ENCODE measurements at regions not wholly inside any gene's neighbourhood (a gene's known extent, or its start where the extent isn't known, plus 50 kb on each side); places are given as distances from the start of the nearest gene placed in this dataset.

DNA sequence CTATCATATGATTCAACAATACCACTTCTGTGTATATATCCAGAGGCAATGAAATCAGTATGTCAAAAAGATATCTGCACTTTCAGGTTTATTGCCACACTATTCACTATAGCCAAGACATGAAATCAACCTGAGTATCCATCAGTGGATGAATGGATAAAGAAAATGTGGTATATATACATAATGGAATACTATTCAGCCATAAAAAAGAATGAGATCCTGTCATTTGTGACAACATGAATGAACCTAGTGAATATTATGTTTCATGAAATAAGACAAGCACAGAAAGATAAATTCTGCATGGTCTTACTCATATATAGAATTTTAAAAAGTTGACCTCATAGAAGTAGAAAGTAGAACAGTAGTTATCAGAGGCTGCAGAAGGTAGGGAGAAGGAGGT, 281.1 kb downstream of the BAMBI start:
- DNase-seq, result no peak

DNA sequence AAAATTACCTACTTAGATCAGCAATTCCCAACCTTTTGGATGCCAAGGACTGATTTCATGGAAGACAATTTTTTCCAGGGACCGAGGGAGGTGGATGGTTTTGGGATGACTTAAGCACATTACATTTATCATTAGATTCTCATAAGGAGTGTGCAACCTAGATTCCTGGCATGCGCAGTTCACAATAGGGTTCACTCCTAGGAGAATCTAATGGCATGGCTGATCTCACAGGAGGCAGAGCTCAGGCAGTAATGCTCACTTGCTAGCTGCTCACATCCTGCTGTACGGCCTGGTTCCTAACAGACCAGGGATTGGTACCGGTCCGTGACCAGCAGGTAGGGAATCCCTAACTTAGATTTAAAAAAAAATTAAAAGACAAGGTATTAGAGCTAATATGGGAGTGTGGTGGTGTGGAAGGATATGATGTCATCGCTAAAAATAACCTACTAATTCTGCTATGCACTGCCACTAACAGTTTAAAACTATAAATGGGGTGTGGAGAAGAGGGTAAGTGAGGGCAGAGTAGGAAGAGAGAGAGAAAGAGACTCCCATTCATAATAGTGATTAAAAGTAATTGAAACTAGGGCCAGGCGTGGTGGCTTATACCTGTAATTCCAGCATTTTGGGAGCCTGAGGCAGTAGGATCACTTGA, 282.7 kb downstream of the BAMBI start:
- DNase-seq, result no peak

DNA sequence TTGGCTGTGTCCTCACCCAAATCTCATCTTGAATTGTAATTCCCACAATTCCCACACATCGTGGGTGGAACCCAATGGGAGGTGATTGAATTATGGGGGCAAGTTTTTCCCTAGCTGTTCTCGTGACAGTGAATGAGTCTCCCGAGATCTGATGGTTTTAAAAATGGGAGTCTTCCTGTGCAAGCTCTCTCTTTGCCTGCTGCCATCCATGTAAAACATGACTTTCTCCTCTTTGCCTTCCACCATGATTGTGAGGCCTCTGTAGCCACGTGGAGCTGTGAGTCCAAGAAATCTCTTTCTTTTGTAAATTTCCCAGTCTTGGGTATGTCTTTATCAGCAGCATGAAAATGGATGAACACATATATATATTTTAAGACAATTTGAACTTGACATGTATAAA, 285.4 kb downstream of the BAMBI start:
- no peak for DNase-seq

DNA sequence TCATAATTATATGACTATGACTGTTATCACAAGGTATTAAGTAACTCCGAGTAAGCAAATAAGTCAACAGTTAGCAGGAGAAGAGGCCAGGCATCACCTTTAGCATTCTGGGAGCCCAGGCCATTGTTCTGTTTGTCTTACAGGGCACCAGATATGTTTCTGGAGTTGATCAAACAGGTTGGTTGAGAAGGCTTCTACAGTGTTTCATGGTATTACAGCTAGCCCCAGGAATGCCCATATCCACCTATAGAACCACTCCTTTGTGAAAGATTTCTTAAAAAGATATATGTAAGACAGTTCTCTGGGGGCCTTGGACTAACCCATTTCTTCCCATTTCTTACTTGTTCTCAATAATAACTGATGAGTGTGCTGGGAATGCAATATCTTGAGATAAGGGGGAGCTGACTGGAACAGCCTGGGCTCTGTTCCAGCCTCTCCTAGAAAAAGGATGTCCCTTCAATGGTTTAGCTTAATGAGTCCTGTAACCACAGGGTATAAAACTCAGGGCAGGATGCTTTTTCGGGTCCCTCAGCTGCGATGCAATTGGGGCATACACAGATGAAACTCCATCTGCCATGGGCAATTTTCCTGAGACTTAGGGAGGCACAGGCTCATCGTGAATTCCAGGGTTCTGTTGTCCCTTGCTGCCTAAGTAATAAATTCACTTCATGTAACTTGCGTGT, 286.4 kb downstream of the BAMBI start:
- DNase-seq, result no peak

DNA sequence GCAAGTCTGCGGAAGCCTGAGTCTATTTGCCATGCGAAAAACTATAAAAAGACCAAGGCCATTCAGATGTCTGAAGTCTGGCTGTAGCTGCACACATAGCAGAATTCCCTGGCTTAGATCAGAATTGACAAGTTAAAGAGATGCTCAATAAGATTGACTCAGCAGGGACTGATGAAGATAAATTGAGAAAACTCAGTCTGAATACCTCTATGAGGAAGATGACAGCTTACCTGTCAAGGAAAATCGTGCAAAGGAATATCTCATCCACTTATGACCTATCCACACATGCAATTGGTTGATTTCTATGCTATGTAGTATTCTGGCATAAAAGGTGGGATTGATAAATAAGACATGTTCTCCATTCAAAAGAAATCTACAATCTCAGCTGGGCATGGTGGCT, 288.6 kb downstream of the BAMBI start:
- DNase-seq, result no peak

DNA sequence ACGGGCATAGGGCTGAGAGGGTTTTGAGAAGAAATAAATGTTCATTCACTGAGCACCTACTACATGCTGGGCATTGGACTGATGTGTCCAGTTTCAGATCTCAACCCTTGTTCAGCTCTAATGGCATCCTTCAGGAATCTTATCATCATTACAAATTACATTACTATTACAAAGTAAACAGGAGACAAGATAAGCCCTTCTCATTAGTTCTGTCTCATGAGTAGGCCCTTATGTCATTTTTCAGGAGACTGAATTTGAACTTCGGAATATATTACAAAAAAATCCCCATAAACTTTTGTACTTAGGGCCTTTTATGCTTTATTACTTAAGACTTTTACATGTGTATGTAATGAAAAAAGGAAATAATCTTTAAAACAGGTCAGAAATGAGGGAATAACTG, 289.7 kb downstream of the BAMBI start:
- DNase-seq, result no peak

DNA sequence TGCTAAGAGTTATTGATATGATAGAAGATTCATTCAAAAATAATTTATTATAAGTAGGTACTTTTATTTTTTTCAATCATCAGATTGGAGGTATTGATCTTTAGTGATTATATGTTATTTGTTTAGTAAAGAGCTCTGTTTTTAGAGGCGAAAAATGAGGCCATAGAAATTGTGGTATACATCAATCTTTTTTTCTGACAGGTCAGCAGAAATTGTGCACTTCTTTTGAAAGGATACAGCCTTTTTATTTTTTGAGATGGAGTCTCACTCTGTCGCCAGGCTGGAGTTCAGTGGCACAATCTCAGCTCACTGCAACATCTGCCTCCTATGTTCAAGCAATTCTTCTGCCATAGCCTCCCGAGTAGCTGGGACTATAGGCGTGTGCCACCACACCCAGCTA, 292.1 kb downstream of the BAMBI start:
- DNase-seq, result no peak

DNA sequence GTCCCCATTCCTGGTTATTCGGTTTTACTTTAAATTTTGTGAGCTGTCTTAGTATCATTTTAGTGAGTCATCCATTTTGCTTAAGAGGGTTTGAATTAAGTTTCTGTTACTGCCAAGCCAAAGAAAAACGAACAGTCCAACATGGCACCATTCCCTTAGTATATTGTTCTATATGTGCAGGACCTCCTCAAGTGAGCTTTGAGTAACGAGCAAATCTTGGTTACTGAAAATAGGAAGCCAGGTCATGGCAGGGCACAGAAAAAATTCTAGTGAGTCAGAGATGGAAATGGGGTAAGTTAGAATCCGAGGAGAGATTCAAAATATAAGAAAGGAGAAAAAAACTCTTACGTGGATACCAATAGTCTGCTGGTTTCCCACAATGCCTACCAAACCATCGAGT, 292.9 kb downstream of the BAMBI start:
- DNase-seq, result no peak

DNA sequence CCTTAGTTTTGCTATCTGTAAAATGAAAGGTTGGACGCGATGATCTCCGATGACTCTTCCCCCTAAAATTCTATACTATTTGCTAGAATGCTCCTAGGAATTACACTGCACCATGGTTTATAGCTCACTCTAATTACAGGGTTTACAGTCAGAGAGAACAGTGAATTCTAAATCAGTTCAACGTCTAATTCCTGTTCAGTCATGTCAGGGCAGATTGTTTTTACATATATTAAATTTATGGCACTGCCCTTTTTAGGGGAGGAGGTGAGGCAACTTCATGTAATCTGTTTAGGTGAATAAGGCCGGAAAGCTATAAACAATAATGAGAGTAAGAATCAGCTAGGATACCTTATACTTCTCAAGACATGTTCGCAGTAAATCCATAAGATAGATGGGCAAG, 293.9 kb downstream of the BAMBI start:
- no peak for DNase-seq

DNA sequence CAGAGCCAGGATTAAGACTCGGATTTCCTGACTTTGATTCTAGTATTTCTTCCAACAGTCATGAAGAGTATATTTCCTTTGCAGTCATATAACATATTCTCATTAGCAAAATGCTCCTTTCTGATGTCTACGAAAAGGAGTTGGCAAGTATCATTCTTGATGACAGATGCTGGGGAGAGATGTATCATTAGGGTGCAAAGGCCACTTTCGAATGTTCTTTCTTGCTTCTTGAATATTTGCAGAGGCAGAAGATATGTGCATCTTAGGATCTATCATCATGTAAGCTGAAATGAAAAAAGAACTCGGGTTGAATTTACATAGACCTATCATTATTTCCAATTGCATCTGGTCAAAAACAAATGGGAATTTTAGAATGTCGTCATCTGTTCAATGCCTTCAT, 294.4 kb downstream of the BAMBI start:
- no peak for DNase-seq

DNA sequence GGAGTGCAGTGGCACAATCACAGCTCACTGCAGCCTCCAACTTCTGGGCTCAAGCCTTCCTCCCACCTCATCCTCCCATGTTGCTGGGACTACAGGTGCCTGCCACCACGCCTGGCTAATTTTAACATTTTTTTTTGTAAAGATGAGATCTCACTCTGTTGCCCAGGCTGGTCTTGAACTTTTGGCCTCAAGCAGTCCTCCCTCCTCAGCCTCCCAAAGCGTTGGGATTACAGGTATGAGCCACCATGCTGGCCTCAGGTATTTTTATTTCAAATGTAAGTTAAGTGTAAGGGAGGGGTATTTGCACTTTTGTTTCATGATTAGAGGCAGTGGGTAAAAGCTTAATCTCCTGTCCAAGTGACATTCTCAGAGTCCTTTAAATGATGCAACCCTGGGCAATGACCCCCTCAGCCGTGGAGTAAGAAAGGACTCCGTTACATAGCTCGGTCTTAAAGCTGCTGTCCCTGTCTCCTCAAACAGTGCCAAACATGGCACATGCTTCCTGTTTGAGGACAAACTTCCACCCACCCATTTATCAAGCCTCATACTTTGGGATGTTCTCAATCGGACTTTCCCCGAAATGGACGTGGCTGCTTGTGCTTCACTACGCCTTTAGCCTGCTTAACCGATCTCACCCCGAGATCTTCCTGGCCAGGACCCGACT, 296.1 kb downstream of the BAMBI start:
- no peak for DNase-seq

DNA sequence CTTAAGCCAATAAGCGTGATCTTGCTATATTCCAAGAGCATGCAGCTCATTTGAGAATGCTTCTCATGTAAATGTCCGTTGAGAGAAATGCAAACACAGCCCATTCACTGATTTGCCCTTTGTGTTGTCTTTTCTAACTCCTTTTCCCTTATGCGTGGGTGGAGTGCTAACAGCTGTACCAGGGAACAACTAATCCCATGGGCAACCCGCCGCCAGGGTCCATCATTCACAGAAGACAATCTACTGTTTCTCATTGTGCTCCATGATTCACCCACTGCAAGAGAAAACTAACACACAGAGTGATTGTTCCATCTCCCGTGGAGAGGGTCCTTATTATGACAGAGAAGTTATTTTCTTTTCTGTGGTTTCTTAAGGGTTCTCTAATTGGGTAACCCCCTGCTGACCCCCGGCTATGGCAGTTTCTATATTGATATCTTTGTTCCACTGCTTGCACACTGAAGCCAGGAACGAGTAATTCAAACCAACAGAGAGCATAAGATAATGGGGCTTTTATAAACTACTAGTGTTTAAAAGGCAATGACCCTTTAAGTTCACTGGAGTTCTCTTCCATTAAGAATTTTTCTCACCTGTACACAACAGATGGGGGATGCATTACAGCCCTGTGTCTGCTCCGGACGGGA, 298.7 kb downstream of the BAMBI start:
- DNase-seq, result peak in 10 of 56 donors; percentile 1 to 26 (median 7)

DNA sequence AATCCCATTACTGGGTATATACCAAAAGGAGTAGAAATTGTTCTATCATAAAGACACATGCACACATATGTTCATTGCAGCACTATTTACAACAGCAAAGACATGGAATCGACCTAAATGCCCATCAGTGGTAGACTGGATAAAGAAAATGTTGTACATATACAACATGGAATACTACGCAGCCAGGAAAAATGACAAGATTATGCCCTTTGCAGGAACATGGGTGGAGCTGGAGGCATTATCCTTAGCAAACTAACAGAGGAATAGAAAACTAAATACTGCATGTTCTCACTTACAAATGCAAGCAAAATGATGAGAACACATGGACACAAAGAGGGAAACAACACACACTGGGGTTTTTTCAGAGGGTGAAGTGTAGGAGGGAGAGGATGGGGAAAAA, 300.2 kb downstream of the BAMBI start:
- DNase-seq, result no peak

DNA sequence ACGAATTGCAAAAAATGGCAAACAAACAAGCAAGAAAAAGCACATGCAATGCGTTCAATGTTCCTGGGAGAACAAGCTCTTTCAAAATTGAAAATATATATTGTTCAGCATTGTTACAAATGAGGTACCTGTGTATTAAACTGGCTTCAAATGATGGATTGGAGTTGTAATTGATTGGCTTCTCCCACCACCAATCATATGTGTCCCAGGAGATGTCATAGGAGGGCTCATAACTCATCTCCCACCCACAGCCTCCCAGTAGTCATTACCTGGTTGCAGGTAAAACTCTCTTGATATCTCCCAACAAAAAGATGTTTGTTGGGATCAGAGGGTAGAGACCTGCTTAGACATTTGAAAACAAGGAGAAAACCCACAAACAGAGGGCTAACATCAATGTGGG, 302.9 kb downstream of the BAMBI start:
- no peak for DNase-seq

DNA sequence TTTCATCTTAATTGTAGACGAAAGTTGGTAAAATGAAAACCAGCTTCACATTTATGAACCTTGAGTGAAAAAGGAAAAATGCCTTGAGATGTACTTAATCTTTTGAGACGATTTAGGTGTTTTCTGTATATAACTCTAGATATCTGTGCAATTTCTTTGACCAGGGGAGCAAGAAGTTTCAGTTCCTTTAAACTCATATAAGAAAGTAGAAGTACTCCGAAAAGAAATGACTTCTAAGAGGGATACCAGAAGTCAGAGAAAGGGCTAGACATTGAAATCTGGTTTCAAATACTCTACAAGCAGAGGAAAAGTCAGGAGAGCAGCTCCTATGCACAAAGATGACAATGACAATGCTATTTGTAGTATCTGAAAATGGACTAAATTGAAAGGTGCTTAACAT, 303.7 kb downstream of the BAMBI start:
- DNase-seq, result no peak

DNA sequence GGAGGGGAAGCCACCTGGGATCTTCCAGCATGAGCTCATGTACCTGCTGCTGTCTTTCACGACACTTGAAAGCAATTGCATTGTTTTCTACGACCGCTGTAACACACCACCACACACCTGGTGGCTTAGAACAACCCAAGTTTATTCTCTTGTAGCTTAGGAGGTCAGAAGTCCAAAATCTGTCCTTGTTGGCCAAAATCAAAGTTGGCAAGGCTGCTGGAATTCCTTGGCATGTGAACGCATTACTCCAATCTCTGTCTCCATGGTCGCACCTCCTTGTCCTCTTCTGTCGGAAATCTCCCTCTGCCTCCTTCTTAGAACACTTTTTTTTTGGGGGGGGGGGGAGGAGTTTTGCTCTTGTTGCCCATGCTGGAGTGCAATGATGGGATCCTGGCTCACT, 305.7 kb downstream of the BAMBI start:
- no peak for DNase-seq

DNA sequence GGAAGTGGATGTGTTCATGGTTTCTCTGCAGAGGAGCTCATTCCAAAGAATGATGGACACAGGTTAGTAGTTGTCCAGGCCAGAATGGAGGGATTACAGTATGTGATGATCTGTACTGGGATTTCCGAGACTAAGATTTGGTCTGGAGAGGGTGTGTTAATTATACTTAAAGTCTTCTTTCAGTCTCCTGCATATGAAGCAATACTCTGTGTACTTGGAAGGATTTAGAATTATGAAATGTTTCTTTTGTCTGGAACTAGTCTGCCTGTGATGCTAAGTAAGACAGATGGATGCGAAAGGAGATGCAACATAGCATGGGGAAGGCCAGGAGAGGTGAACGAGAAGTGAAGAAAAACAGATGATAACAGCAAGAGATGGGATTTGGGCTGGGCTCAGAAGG, 305.1 kb upstream of the LYZL1 start:
- DNase-seq, result no peak

DNA sequence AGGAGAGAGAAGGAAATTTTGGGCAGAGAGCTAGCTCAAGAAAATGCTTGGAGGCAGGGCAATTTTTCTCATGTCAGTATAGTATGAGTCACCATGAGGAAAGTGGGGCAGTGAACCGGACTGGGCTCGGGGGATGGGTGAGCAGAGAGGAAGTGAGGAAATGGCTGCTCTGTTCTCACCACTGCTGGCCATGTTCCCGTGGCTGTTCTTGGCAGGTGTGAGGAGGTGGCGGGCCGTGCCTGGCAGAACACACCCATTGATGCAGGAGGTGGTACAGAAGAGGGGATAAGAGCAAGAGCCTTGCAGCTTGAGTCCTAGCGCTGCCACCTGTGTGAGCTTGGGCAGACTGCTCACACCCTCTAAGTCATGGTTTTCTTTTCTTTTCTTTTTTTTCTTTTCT, 304.4 kb upstream of the LYZL1 start:
- DNase-seq, result peak in 16 of 56 donors; percentile 1 to 68 (median 20)

DNA sequence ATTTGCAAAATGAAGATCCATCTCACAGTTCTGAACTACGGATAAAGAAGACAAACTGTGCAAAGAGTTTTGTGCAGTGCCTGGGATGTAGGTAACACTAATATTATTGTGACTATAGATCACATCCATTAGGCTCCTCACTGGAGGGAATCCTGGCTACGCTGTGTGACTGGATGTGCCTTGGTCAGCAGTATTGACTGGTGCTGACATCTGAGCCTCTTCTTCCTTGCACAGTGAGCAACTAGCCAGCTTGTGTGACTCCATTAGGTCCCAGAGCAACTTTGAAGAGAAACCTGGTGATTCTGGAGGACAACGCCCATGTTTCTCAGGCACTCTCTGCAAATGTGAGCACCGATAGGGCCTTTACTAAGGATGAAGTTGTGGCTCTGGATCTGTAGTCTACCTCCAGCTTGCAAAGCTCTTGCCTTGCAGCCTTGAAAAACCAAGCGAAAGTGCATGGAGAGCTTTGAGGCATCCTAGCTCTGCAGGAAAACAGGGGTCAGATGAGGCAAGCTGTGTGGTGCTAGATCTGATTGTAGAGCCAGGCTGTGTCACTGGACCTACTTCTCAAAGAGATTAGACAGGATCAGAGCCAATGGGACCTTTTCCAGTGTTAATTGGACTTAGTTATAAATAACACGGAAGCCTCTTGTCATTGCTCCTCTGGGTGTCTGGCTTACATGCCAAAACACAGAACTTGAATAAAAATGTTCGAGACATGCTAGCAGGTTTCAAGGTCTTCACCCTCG, 303.6 kb upstream of the LYZL1 start:
- no peak for DNase-seq

DNA sequence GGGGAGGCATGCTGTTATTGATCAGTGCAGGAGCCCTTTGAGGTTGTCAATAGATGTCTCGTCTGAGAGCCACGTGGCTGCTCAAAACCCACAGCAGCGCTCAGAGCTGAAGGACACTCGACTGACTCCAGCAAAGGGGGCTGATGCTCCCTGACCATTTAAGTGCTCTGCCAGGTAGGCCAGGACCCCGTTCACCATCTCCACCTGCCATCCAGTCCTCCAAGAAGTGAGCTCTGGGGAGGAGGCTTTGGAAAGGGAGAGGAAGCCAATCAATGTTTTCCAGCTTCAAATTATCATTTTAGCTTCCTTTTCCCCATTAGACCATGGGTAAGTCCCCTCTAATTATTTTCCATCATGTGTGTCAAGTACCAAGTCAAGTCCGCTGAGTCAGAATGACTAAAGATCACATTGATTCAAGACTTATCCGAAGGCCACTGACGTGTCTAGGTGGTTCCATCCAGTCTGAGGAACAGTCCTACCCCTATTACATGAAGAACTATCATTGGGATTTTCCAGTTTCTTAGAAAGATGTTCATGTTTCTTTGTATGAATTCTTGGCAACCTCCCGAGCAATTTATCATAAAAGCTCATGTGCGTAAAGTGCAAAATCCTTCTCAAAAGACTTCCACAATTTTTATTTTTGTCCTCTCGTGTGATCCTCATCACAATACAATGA, 302.6 kb upstream of the LYZL1 start:
- no peak for DNase-seq

DNA sequence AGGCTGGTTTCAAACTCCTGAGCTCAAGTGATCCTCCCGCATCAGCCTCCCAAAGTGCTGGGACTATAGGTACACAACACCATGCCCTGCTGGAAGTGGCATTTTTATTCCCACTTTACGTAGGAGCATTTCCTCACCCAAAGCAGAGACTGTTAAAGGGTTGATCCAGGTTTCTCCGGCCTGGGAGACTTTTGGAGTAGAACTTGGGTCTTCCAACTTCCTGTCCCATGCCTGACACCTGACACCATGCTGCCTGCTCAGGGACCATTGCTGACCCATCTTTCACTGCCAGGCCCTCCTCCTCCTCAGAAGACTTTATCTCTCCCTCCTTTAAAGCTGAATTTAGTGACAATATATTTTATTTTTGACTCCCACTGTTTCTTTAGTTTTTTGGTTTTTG, 302.0 kb upstream of the LYZL1 start:
- DNase-seq, result no peak
